OCI-LY7 (cell line): ENCODE measurements at regions not wholly inside any gene's neighbourhood (a gene's known extent, or its start where the extent isn't known, plus 50 kb on each side); places are given as distances from the start of the nearest gene placed in this dataset.
"Not testable (repeated sequence)": the region's sequence is repeated elsewhere in the genome, so short reads cannot be mapped to it uniquely, and the experiment has no call there.

Source experiments
- BruUV-seq: library from RNA; stranded (reverse); fragments of 400-500 nt; replicated peaks from 2 replicates; lab custom pipeline; 2021; lab: Mats Ljungman, UMichigan
- CTCF ChIA-PET: fragments of 300-600 bp; sonication (Branson Sonifier 250); formaldehyde crosslinking; loops from one replicate; lab custom pipeline; 2022; ENCODE audit warnings: antibody characterized with exemption; ENCODE audit not compliant: unreplicated experiment; lab: Charles Lee
- POLR2A ChIA-PET: fragments of 300-600 bp; sonication (Branson Sonifier 250); formaldehyde crosslinking; loops from one replicate; lab custom pipeline; 2022; ENCODE audit warnings: antibody characterized with exemption; lab: Charles Lee
- DNase-seq: peaks from one replicate; pipeline ENCODE4 v3.0.0-alpha.2; 2015; ENCODE audit warnings: low spot score
- H2AFZ ChIP-seq: fragments of 200-600 bp; sonication (generic), shearing (Covaris generic); 2 replicates; pipeline ENCODE4 v1.6.1; 2014; ENCODE audit warnings: mild to moderate bottlenecking, antibody characterized with exemption, low read length, moderate library complexity
- H3K27ac ChIP-seq: fragments of 200-600 bp; sonication (generic); 2 replicates; pipeline ENCODE4 v1.5.1; 2014; ENCODE audit warnings: mixed run types, low read depth, mild to moderate bottlenecking, moderate library complexity, low read length, inconsistent platforms; ENCODE audit not compliant: poor library complexity, severe bottlenecking
- H3K36me3 ChIP-seq: fragments of 200-600 bp; sonication (generic); 2 replicates; pipeline ENCODE4 v1.6.1; 2014; ENCODE audit warnings: mild to moderate bottlenecking, antibody characterized with exemption, low read length, moderate library complexity, mixed read lengths; ENCODE audit not compliant: insufficient read depth
- H3K4me1 ChIP-seq: fragments of 200-600 bp; sonication (generic); 2 replicates; pipeline ENCODE4 v1.5.1; 2014; ENCODE audit warnings: mild to moderate bottlenecking, low read length; ENCODE audit not compliant: insufficient read depth, poor library complexity, severe bottlenecking
- H3K4me2 ChIP-seq: fragments of 200-600 bp; sonication (generic); 2 replicates; pipeline ENCODE4 v1.6.1; 2014; ENCODE audit warnings: mild to moderate bottlenecking, low read length
- H3K4me3 ChIP-seq: fragments of 200-600 bp; sonication (generic); 2 replicates; pipeline ENCODE4 v1.5.1; 2014; ENCODE audit warnings: mild to moderate bottlenecking, low read depth, low read length; ENCODE audit not compliant: poor library complexity, severe bottlenecking
- H3K79me2 ChIP-seq: fragments of 200-600 bp; sonication (generic); 2 replicates; pipeline ENCODE4 v1.6.1; 2016; ENCODE audit warnings: low read depth, mild to moderate bottlenecking, low read length, moderate library complexity, mixed read lengths; ENCODE audit not compliant: insufficient read depth
- H3K9me2 ChIP-seq: fragments of 200-600 bp; sonication (generic); 2 replicates; pipeline ENCODE4 v1.6.1; 2016; ENCODE audit warnings: mild to moderate bottlenecking, low read length, mixed read lengths; ENCODE audit not compliant: insufficient read depth
- H3K9me3 ChIP-seq: fragments of 200-600 bp; sonication (generic); 2 replicates; pipeline ENCODE4 v1.6.1; 2014; ENCODE audit warnings: mild to moderate bottlenecking, mixed run types, low read length, mixed read lengths
- H4K20me1 ChIP-seq: fragments of 200-600 bp; sonication (generic); 2 replicates; pipeline ENCODE4 v1.6.1; 2014; ENCODE audit warnings: mild to moderate bottlenecking, antibody characterized with exemption, low read length, moderate library complexity, mixed read lengths; ENCODE audit not compliant: insufficient read depth
- EZH2phosphoT487 ChIP-seq: fragments of 200-600 bp; sonication (generic); IDR thresholded peaks from 2 replicates; pipeline ENCODE4 v1.6.1; 2018; ENCODE audit warnings: low read depth, borderline replicate concordance, mild to moderate bottlenecking, mixed run types, antibody characterized with exemption, low read length, moderate library complexity, mixed read lengths
- intact Hi-C: fragments of 100-400 bp; cut with micrococcal nuclease; formaldehyde crosslinking; loops from one replicate; pipeline ENCODE4 v1.10.0; 2022; ENCODE audit not compliant: unreplicated experiment
- TF ChIP-seq, protein P1 (sequence below): fragments of 200-600 bp; sonication (generic); conservative IDR thresholded peaks from 2 replicates; pipeline ENCODE4 v1.5.1; 2014; ENCODE audit warnings: mild to moderate bottlenecking, antibody characterized with exemption, low read length, moderate library complexity, mixed read lengths

DNA sequence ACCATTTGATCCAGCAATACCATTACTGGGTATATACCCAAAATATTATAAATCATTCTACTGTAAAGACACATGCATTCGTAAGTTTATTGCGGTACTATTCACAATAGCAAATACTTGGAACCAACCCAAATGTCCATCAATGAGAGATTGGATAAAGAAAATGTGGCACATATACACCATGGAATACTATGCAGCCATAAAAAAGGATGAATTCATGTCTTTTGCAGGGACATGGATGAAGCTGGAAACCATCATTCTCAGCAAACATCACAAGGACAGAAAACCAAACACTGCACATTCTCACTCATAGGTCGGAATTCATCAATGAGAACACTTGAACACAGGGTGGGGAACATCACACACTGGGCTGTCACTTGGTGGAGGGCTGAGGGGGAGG, 221.1 kb upstream of the TBX18 start:
- H2AFZ ChIP-seq, POLR2A ChIA-PET, H3K79me2 ChIP-seq, H3K4me1 ChIP-seq, H4K20me1 ChIP-seq, intact Hi-C loops, H3K4me2 ChIP-seq, H3K9me3 ChIP-seq, H3K27ac ChIP-seq, H3K36me3 ChIP-seq, H3K9me2 ChIP-seq, BruUV-seq, DNase-seq, H3K4me3 ChIP-seq, CTCF ChIA-PET: not testable (repeated sequence)

DNA sequence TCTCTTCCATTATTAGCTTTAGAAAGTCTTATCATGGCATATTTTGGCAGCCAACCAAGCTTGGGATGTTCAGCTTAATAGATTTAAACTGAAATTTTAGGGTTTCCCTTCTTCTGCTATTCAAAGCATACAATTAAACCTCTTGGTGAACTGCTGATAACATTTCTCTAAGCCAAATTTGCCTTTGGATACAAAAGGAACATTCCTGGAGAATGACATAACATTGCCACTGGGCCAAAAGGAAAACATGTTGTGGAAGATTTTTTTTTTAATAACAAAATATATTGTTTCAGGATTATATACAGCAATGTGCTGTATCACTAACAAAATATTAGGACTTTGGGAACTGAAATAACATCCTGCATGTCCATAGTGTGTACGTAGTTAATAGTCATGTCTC, 215.1 kb upstream of the TBX18 start:
- POLR2A ChIA-PET = no interaction called here
- H3K4me1 ChIP-seq = no peaks in the 10 kb centered on the region
- H3K4me3 ChIP-seq = no peak overlapping the region
- no peak overlapping the region for H2AFZ ChIP-seq
- H4K20me1 ChIP-seq = no peaks in the 10 kb centered on the region
- no peak for DNase-seq
- BruUV-seq = no TSS peak
- H3K79me2 ChIP-seq = no peaks in the 10 kb centered on the region
- no peaks in the 10 kb centered on the region for H3K36me3 ChIP-seq
- no peak overlapping the region for H3K4me2 ChIP-seq
- intact Hi-C loops = no loop called here
- no peak overlapping the region for H3K27ac ChIP-seq
- no peaks in the 10 kb centered on the region for H3K9me3 ChIP-seq
- no peaks in the 10 kb centered on the region for H3K9me2 ChIP-seq
- TF ChIP-seq EZH2phosphoT487 = no peak
- TF ChIP-seq, protein P1, sequence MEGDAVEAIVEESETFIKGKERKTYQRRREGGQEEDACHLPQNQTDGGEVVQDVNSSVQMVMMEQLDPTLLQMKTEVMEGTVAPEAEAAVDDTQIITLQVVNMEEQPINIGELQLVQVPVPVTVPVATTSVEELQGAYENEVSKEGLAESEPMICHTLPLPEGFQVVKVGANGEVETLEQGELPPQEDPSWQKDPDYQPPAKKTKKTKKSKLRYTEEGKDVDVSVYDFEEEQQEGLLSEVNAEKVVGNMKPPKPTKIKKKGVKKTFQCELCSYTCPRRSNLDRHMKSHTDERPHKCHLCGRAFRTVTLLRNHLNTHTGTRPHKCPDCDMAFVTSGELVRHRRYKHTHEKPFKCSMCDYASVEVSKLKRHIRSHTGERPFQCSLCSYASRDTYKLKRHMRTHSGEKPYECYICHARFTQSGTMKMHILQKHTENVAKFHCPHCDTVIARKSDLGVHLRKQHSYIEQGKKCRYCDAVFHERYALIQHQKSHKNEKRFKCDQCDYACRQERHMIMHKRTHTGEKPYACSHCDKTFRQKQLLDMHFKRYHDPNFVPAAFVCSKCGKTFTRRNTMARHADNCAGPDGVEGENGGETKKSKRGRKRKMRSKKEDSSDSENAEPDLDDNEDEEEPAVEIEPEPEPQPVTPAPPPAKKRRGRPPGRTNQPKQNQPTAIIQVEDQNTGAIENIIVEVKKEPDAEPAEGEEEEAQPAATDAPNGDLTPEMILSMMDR = no peak
- CTCF ChIA-PET = no interaction called here

DNA sequence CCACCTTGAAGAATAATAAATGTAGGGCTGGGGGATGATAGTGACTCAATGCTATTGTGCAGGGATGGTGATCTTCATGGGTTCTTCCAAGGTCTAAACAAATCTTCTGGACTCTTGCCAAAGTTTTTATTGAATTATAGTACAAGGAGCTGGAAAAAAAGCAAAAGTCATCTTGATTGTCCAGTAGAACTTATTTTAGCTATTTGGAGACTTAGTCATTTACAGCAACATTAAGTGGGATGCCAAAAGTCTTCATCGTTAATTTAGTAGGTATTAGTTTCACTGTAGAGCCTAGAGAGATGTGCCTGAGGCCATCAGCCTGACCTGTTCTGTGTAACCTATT, 212.9 kb upstream of the TBX18 start:
- no TSS peak for BruUV-seq
- intact Hi-C loops = no loop called here
- H3K4me1 ChIP-seq = no peaks in the 10 kb centered on the region
- no peak overlapping the region for H2AFZ ChIP-seq
- ChIA-PET CTCF (no interaction called here), POLR2A (no interaction called here)
- H3K9me2 ChIP-seq = no peaks in the 10 kb centered on the region
- TF ChIP-seq, protein P1 = no peak
- no peak for TF ChIP-seq EZH2phosphoT487
- H3K36me3 ChIP-seq = no peaks in the 10 kb centered on the region
- no peak overlapping the region for H3K4me3 ChIP-seq
- no peak for DNase-seq
- H3K9me3 ChIP-seq = no peaks in the 10 kb centered on the region
- H3K79me2 ChIP-seq = no peaks in the 10 kb centered on the region
- no peak overlapping the region for H3K27ac ChIP-seq
- H3K4me2 ChIP-seq = no peak overlapping the region
- H4K20me1 ChIP-seq = no peaks in the 10 kb centered on the region
